ENCODE measurements at regions not wholly inside any gene's neighbourhood (a gene's known extent, or its start where the extent isn't known, plus 50 kb on each side); places are given as distances from the start of the nearest gene placed in this dataset.

DNA sequence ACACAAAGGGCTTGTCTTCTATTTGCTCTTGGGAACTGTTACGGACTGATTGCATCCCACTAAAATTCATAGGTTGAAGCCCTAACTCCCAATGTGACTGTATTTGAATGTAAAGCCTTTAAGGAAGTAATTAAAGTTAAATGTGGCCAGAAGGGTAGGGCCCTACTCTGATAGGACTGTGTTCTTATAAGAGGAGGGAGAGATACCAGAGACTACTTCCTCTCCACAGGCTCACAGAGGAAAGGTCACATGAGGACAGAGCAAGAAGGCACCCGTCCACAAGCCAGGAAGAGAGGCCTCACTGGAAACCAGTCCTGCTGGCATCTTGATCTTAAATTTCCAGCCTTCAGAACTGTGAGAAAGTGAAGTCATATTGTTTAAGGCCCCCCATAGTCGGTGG is 211.9 kb downstream of the CDH26 start:
- Histone ChIP-seq H3K4me1 (no peaks in the 10 kb centered on the region), H3K4me3 (no peak overlapping the region), H3K27me3 (ENCODE audit: low read depth) (no peaks in the 10 kb centered on the region), H3K27ac (replicated peaks) (no peak overlapping the region), H3K36me3 (no peaks in the 10 kb centered on the region), H3K9me3 (replicated peaks) (peaks cover 7% of the 10 kb centered on the region)
- intact Hi-C loops (cut with micrococcal nuclease) = no loop called here
- no peak for DNase-seq
- TF ChIP-seq, protein P1, sequence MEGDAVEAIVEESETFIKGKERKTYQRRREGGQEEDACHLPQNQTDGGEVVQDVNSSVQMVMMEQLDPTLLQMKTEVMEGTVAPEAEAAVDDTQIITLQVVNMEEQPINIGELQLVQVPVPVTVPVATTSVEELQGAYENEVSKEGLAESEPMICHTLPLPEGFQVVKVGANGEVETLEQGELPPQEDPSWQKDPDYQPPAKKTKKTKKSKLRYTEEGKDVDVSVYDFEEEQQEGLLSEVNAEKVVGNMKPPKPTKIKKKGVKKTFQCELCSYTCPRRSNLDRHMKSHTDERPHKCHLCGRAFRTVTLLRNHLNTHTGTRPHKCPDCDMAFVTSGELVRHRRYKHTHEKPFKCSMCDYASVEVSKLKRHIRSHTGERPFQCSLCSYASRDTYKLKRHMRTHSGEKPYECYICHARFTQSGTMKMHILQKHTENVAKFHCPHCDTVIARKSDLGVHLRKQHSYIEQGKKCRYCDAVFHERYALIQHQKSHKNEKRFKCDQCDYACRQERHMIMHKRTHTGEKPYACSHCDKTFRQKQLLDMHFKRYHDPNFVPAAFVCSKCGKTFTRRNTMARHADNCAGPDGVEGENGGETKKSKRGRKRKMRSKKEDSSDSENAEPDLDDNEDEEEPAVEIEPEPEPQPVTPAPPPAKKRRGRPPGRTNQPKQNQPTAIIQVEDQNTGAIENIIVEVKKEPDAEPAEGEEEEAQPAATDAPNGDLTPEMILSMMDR (IDR thresholded peaks at IDR 0.05; ENCODE audit: borderline replicate concordance) = no peak

DNA sequence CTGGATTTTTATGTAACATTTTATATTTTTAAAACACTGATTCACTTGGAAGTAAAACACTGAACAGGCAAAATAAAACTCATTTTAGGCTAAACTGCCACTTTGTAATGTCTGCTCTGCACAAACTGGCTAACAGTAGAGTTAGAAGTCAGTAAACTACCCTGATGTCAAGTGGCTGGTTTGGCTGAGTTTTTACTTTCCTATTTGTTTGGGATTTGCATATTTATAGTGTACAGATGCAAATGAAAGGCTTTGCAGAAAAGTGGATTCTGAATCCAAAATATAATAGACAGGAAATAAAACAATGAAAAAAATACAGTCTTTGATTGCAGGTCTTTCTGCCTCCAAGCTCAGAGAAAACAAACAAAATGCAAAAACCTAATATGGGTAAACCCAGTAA is 213.1 kb downstream of the CDH26 start:
- H3K4me1 ChIP-seq = no peaks in the 10 kb centered on the region

DNA sequence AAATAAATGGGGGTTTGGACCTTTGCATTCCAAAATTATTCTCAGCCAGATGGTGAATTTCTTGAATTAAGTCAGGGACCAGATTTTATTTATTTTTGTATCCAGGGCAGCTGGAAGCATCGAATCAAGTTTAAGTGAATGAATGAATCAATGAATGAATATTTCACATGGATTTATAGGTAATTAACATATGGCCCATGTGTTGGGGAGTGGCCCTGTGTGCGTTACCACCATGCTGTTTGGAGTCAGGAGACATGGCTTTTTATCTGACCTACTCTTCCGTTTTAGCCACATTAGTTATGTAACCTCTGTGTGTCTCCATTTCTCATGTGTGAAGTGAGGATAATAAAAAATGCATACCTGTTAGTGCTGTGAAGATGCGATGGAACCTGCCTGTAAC is 213.5 kb downstream of the CDH26 start:
- intact Hi-C loops (cut with micrococcal nuclease) = no loop called here
- Histone ChIP-seq H3K27me3 (ENCODE audit: low read depth) (no peaks in the 10 kb centered on the region), H3K9me3 (replicated peaks) (peaks cover 13% of the 10 kb centered on the region), H3K36me3 (no peaks in the 10 kb centered on the region), H3K4me3 (no peak overlapping the region), H3K4me1 (no peaks in the 10 kb centered on the region), H3K27ac (replicated peaks) (no peak overlapping the region)
- TF ChIP-seq, protein P1 (IDR thresholded peaks at IDR 0.05; ENCODE audit: borderline replicate concordance) = no peak
- no peak for DNase-seq

More for the DNA sequence above, 213.1 kb downstream of the CDH26 start:
- DNase-seq = no peak
- H3K27ac ChIP-seq (replicated peaks) = no peak overlapping the region
- H3K9me3 ChIP-seq (replicated peaks) = peaks cover 13% of the 10 kb centered on the region
- H3K27me3 ChIP-seq (ENCODE audit: low read depth) = no peaks in the 10 kb centered on the region
- H3K36me3 ChIP-seq = no peaks in the 10 kb centered on the region
- TF ChIP-seq, protein P1 (IDR thresholded peaks at IDR 0.05; ENCODE audit: borderline replicate concordance) = no peak
- intact Hi-C loops (cut with micrococcal nuclease) = no loop called here
- H3K4me3 ChIP-seq = no peak overlapping the region

DNA sequence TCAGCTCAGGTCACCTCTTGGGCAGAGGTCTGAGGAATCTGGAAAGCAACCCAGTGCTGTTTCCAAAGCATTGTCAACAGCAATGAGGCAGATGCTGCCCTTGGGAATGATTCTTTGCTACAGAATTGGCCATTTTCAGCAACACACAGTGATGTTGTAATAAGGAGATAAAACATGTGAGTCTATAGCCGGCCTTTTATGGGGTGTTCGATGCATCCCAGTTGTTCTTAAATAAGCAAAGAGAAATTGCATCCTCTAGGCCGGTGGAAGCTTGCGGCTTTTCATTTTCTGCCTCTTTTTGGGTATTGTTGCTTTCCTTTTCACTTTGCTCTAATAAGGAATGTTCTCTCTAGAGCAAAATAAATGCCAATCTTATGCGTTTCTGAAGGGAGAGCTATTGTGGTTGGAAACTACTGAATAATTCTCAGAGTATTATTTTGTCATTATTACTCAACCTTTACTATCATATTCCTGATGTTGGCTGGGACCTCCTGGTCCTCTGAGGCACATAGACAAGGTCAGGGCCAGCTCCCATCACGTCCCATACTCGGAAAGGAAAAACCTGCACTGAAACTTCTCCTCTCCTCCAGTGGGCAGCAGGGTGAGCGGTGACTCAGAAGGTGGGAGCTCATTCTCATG is 214.2 kb downstream of the CDH26 start:
- intact Hi-C loops (cut with micrococcal nuclease) = no loop called here
- Histone ChIP-seq H3K9me3 (replicated peaks) (peaks cover 13% of the 10 kb centered on the region), H3K4me3 (no peak overlapping the region), H3K4me1 (no peaks in the 10 kb centered on the region), H3K27ac (replicated peaks) (no peak overlapping the region), H3K27me3 (ENCODE audit: low read depth) (no peaks in the 10 kb centered on the region), H3K36me3 (no peaks in the 10 kb centered on the region)
- TF ChIP-seq, protein P1 (IDR thresholded peaks at IDR 0.05; ENCODE audit: borderline replicate concordance) = no peak
- no peak for DNase-seq

DNA sequence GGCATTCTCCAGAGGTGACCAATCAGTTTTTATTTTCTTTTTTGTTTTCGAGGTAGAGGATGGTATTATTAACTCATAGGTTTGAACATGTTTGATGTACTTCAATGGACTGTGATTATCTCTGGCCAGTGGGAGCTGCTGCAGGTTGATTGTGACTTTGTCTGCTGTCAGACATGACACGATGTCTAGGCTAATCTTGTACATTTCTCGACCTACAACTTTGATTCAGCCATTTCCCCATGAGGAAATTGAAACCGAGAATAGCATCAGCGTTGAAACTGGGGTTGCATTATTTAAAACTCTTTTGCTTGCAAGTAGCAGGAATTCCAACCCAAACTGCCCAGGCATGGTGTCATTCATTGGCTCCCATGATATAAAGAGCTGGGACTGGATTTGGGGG is 218.9 kb downstream of the CDH26 start:
- Histone ChIP-seq H3K4me1 (no peaks in the 10 kb centered on the region), H3K36me3 (no peaks in the 10 kb centered on the region), H3K9me3 (replicated peaks) (peaks cover 13% of the 10 kb centered on the region), H3K4me3 (no peak overlapping the region), H3K27ac (replicated peaks) (no peak overlapping the region), H3K27me3 (ENCODE audit: low read depth) (no peaks in the 10 kb centered on the region)
- intact Hi-C loops (cut with micrococcal nuclease) = no loop called here
- TF ChIP-seq, protein P1 (IDR thresholded peaks at IDR 0.05; ENCODE audit: borderline replicate concordance) = no peak
- no peak for DNase-seq
